Mononuclear cell (primary cell): ENCODE measurements at regions not wholly inside any gene's neighbourhood (a gene's known extent, or its start where the extent isn't known, plus 50 kb on each side); places are given as distances from the start of the nearest gene placed in this dataset.
A peak's percentile ranks its signal among the peaks of the same experiment; 100 is the strongest.
"Not testable (repeated sequence)": the region's sequence is repeated elsewhere in the genome, so short reads cannot be mapped to it uniquely, and the experiment has no call there.

Experiments used
- H3K27me3 ChIP-seq: 2 replicates; pipeline ENCODE4 v1.6.0; 2011; ENCODE audit warnings: low read length, control low read depth; ENCODE audit not compliant: insufficient read depth
- H3K4me1 ChIP-seq: 2 replicates; pipeline ENCODE4 v1.5.1; 2011; ENCODE audit warnings: mild to moderate bottlenecking, low read length, control low read depth; ENCODE audit not compliant: insufficient read depth
- H3K4me3 ChIP-seq: 2 replicates; pipeline ENCODE4 v1.5.1; 2011; ENCODE audit warnings: mild to moderate bottlenecking, low read length, moderate library complexity
- H3K9me3 ChIP-seq: 2 replicates; pipeline ENCODE4 v1.5.1; 2011; ENCODE audit warnings: low read depth, mild to moderate bottlenecking, control low read depth, low read length

- Histone ChIP-seq H3K4me1 (peaks cover 20% of the 10 kb centered on the region), H3K9me3 (no peaks in the 10 kb centered on the region), H3K4me3 (no peak overlapping the region), H3K27me3 (no peaks in the 10 kb centered on the region)
These were observed 66.7 kb upstream of the TOP1 start for GRCh38 chr20:40961686-40962640.

GRCh38 chr20:40962733-40963504 is 65.7 kb upstream of the TOP1 start:
- no peaks in the 10 kb centered on the region for H3K9me3 ChIP-seq
- no peaks in the 10 kb centered on the region for H3K27me3 ChIP-seq
- H3K4me1 ChIP-seq = peaks cover 20% of the 10 kb centered on the region
- no peak overlapping the region for H3K4me3 ChIP-seq

DNA sequence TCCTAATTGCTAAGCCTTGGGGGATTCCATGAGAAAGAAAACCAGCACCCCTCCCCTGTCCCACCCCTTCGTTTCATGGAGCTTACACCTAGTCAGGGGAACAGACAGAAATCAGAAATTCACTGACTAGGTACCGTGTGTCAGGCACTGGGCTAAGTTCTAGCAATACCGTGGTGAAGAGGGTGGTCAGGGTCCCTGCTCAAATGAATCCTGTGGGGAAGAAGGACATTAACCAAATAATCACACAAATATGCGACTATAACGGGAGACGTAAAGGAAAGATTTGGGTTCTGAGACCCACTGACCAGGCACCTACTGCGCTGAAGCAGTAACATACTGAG is 65.1 kb upstream of the TOP1 start:
- H3K9me3 ChIP-seq = no peaks in the 10 kb centered on the region
- H3K4me1 ChIP-seq = peaks cover 20% of the 10 kb centered on the region
- no peak overlapping the region for H3K4me3 ChIP-seq
- H3K27me3 ChIP-seq = no peaks in the 10 kb centered on the region

DNA sequence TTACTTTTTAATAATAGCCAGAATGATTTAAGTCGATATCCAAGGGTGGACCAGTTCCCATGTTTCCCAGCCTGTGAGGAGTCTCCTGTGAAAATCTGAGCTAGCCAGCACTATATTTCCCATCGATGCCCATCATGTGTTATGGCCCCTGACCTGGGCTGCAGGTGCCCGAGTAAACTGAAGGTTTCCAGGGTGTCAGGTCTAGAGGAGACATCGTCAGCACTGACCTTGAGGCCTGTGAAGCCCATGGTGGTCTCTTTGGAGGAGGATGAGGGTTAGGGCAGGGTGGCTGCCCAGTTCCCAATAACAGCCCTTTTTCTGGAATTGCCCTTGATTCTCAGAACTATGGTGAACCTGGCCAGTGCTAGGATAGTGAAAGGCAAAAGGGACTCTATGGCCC is 63.0 kb upstream of the TOP1 start:
- H3K4me3 ChIP-seq = no peak overlapping the region
- peaks cover 28% of the 10 kb centered on the region for H3K4me1 ChIP-seq
- no peaks in the 10 kb centered on the region for H3K27me3 ChIP-seq
- no peaks in the 10 kb centered on the region for H3K9me3 ChIP-seq

GRCh38 chr20:40966103-40966502 is 62.5 kb upstream of the TOP1 start:
- H3K4me1 ChIP-seq = peaks cover 26% of the 10 kb centered on the region
- H3K9me3 ChIP-seq = no peaks in the 10 kb centered on the region
- no peaks in the 10 kb centered on the region for H3K27me3 ChIP-seq
- H3K4me3 ChIP-seq = no peak overlapping the region

DNA sequence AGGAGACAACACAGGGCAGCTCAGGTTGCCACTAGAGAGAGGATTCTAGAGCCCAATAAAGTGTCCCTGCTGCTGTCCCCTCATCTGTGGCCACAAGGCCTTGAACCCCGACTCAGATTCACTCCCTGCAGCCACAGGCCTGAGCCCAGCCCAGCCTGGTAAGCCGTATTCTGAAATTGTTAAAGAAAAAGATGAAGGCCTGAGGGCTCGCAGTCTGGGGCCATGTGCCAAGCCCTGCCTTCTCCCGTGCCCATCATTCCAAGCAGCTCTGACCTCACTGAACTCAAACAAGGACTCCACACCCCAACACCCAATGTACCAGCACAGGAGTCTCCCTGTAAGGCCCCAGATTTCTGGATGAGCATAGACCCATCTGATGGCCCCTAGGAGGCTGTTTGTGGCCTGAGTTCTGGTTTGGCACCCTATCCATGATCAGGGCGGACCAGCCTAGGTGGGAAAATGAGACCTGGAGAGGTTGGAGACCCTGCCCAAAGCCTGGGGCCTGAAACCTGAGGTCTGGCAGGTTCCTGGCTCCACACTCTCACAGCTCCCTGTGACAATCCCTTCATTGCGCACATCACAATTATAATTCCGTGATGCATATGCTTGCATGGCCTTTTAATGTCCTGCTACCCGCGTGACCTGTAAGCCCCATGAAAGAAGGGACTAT is 62.0 kb upstream of the TOP1 start:
- H3K4me3 ChIP-seq = no peak overlapping the region
- H3K4me1 ChIP-seq = peaks cover 21% of the 10 kb centered on the region
- H3K9me3 ChIP-seq = no peaks in the 10 kb centered on the region
- H3K27me3 ChIP-seq = no peaks in the 10 kb centered on the region

DNA sequence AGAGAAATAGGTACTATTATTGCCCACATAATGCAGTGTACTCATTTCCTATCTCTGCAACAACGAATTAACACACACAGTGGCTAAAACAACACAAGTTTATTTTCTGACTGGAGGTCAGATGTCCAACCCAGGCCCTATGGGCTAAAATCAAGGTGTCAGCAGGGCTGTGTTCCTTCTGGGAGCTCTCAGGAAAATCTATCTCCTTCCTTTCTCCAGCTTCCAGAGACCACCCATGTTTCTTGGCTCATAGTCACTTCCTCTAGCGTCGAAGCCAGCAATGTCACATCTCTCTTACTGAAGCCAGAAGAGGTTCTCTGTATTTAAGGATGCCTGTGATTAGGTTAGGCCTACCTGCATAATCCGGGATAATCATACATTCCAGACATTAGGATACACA is 60.9 kb upstream of the TOP1 start:
- Histone ChIP-seq H3K9me3 (no peaks in the 10 kb centered on the region), H3K27me3 (no peaks in the 10 kb centered on the region), H3K4me1 (peaks cover 10% of the 10 kb centered on the region), H3K4me3 (no peak overlapping the region)

- not testable (repeated sequence) for H3K4me1 ChIP-seq, H3K27me3 ChIP-seq, H3K9me3 ChIP-seq
- peak overlapping the region; percentile 31 for H3K4me3 ChIP-seq
These were observed 59.6 kb upstream of the TOP1 start for GRCh38 chr20:40968816-40969562.

DNA sequence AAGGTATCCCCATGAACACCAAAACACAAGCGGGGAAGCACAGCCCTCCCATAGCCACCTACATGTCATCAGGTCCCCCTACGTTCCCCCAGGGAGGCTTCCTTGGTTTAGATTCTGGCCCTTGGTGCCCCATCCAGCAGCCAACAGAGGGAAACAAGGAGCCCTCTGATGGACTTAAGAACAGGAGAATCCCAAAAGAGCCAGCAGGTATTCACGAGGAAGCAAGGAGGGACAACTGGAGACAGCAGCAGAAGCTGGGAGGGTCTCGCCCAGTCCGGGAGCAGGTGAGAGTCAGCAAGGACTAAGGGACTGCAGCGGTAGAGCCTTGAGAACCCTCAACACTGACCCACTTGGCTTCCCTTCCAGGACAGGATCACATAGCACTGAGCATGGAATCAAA is 58.4 kb upstream of the TOP1 start:
- Histone ChIP-seq H3K4me1 (peaks cover 8% of the 10 kb centered on the region), H3K4me3 (no peak overlapping the region), H3K27me3 (no peaks in the 10 kb centered on the region), H3K9me3 (no peaks in the 10 kb centered on the region)

GRCh38 chr20:40977218-40977617 is 51.4 kb upstream of the TOP1 start:
- Histone ChIP-seq H3K27me3 (peaks cover 15% of the 10 kb centered on the region), H3K4me3 (no peak overlapping the region), H3K4me1 (no peaks in the 10 kb centered on the region), H3K9me3 (peaks cover 19% of the 10 kb centered on the region)

DNA sequence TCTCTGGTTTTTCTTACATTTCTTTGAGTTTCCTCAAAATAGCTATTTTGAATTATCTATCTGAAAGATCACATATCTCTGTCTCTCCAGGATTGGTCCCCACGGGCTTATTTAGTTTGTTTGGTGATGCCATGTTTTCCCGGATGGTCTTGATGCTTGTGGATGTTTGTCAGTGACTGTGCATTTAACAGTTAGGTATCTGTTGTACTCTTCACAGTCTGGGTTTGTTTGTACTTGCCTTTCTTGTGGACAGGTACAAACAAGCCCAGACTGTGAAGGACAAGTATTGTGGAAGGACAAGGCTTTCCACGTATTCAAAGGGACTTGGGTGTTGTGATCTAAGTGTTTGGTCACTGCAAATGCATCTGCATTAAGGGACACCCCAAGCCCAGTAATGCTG is 49.9 kb upstream of the TOP1 start:
- peaks cover 7% of the 10 kb centered on the region for H3K4me1 ChIP-seq
- peaks cover 19% of the 10 kb centered on the region for H3K9me3 ChIP-seq
- H3K4me3 ChIP-seq = no peak overlapping the region
- peaks cover 15% of the 10 kb centered on the region for H3K27me3 ChIP-seq
